SK-N-MC (cell line): ENCODE measurements at regions not wholly inside any gene's neighbourhood (a gene's known extent, or its start where the extent isn't known, plus 50 kb on each side); places are given as distances from the start of the nearest gene placed in this dataset.

ENCODE experiments used
- EZH2 ChIP-seq: fragments of 200-600 bp; sonication (generic); IDR thresholded peaks from one replicate; pipeline ENCODE4 v1.6.1; 2017; ENCODE audit warnings: antibody characterized with exemption
- POLR2AphosphoS5 ChIP-seq: IDR thresholded peaks from 2 replicates; pipeline ENCODE4 v1.6.1; 2012; ENCODE audit warnings: mild to moderate bottlenecking, low read depth, low read length, borderline replicate concordance

DNA sequence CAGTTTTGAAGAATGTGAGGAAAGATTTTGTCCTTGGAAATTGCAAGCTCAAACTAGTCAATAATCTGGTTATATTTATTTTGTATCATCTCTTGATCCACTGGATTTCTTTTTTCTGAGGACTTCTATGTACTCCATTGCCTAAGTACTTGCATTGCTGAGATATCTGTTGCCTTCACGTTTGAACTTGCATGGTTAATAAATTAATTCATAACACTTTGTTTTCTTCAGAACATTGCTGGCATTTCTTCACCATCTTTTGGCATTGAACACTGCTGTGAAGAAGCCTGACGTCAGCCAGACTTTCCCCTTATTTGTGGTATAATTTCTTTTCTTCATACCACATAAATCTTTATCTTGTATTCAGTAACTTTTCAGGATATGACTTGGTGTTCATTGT is 246.0 kb upstream of the KIF2A start:
- TF ChIP-seq POLR2AphosphoS5 (no peak), EZH2 (no peak)
